ENCODE measurements at regions not wholly inside any gene's neighbourhood (a gene's known extent, or its start where the extent isn't known, plus 50 kb on each side); places are given as distances from the start of the nearest gene placed in this dataset.
"Not testable (repeated sequence)": the region's sequence is repeated elsewhere in the genome, so short reads cannot be mapped to it uniquely, and the experiment has no call there.

GRCh38 chr5:9830184-9830583 is 200.0 kb upstream of the TAS2R1 start:
- DNase-seq (ENCODE audit: low read depth) = no peak
- TF ChIP-seq CTCF (conservative IDR thresholded peaks at IDR 0.05; ENCODE audit: low read depth, low read length) = no peak
- no peak overlapping the region for H3K4me3 ChIP-seq (ENCODE audit: low read depth, low read length)

GRCh38 chr5:9829621-9830020 is 199.5 kb upstream of the TAS2R1 start:
- H3K4me3 ChIP-seq (ENCODE audit: low read depth, low read length) = no peak overlapping the region
- no peak for DNase-seq (ENCODE audit: low read depth)
- no peak for TF ChIP-seq CTCF (conservative IDR thresholded peaks at IDR 0.05; ENCODE audit: low read depth, low read length)

- TF ChIP-seq CTCF (conservative IDR thresholded peaks at IDR 0.05; ENCODE audit: low read depth, low read length) = no peak
- no peak overlapping the region for H3K4me3 ChIP-seq (ENCODE audit: low read depth, low read length)
- DNase-seq (ENCODE audit: low read depth) = no peak
Measured at GRCh38 chr5:9820691-9821449, 190.7 kb upstream of the TAS2R1 start.

DNA sequence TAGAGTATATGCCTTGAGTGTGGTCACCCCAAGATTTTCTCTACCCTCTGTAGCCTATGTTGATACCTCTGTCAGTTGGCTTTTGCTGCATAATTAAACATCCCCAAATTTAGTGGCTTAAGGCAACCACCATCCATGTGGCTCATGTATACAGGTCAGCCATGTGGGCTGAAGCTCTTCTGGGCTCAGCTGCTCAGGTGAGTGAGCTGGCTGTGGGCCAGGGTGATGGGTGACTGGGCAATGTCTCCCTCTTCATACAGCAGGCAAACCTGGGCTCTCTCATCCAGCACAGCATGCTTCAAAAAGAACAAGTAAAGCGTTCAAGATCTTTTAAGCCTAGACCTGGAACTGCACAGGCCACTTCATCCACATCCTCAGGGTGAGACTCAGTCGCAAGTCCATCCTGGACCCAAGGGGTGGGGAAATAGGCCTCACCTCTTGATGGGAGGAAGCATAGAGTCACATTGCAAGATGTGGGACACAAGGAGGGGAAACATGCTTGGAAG is 188.2 kb upstream of the TAS2R1 start:
- no peak for TF ChIP-seq CTCF (conservative IDR thresholded peaks at IDR 0.05; ENCODE audit: low read depth, low read length)
- no peak overlapping the region for H3K4me3 ChIP-seq (ENCODE audit: low read depth, low read length)
- no peak for DNase-seq (ENCODE audit: low read depth)

DNA sequence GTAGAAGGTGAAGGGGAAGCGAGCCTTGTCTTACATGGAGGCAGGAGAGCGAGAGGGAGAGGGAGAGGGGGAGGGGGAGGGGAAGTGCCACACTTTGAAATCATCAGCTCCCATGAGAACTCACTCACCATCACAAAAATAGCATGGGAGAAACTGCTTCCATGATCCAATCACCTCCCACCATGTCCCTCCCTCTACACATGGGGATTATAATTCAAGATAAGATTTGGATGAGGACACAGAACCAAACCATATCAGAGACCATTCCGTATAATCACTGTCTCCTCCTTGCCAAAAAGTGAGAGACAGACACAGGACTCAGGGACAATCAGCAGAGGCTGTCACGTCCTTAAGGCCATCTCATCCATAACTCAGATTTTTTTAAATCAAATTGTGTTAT is 187.7 kb upstream of the TAS2R1 start:
- no peak overlapping the region for H3K4me3 ChIP-seq (ENCODE audit: low read depth, low read length)
- no peak for DNase-seq (ENCODE audit: low read depth)
- no peak for TF ChIP-seq CTCF (conservative IDR thresholded peaks at IDR 0.05; ENCODE audit: low read depth, low read length)

GRCh38 chr5:9815051-9815450 is 184.9 kb upstream of the TAS2R1 start:
- DNase-seq (ENCODE audit: low read depth) = no peak
- H3K4me3 ChIP-seq (ENCODE audit: low read depth, low read length) = no peak overlapping the region
- no peak for TF ChIP-seq CTCF (conservative IDR thresholded peaks at IDR 0.05; ENCODE audit: low read depth, low read length)

GRCh38 chr5:9813305-9813704 is 183.2 kb upstream of the TAS2R1 start:
- no peak overlapping the region for H3K4me3 ChIP-seq (ENCODE audit: low read depth, low read length)
- no peak for TF ChIP-seq CTCF (conservative IDR thresholded peaks at IDR 0.05; ENCODE audit: low read depth, low read length)
- no peak for DNase-seq (ENCODE audit: low read depth)

GRCh38 chr5:9807366-9807765 is 177.2 kb upstream of the TAS2R1 start:
- not testable (repeated sequence) for H3K4me3 ChIP-seq (ENCODE audit: low read depth, low read length)

More at GRCh38 chr5:9807366-9807765, 177.2 kb upstream of the TAS2R1 start:
- not testable (repeated sequence) for DNase-seq (ENCODE audit: low read depth)

All from choroid plexus epithelial cell (primary cell).